ENCODE measurements at regions not wholly inside any gene's neighbourhood (a gene's known extent, or its start where the extent isn't known, plus 50 kb on each side); places are given as distances from the start of the nearest gene placed in this dataset.

DNA sequence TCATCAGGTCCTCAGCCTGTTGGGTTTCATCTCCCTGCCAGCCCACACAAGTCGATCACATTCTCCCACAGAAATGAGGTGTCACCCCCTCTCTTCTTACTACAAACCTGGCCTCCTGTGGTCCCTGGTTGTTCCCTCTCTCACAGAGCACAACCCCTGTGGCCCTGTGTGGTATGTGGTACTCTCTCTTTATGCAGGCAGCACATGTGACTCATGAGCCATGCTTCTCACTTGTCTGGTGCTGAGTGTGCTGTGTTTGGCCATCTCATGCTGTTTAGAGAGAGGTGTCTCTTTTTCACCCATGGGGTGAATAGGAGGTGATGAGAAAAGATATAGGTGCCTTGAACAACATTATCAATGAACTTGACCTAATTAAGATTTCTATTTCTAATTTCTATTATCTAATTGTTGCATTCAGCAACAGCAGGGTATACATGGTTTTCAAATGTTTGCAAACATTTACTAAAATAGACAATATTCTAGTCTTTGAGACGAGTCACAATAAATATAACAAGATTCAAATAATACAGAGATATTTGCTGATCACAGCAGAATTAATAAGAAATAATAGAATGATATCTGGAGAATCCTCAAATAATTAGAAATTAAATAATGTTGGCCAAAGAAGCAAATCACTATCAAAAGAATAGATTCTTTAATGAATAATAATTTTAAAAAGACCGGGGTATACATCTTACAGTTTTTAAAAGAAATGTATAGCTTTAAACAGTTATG is 633.8 kb upstream of the IGFBP3 start:
- POLR2A ChIA-PET: no interaction called here

DNA sequence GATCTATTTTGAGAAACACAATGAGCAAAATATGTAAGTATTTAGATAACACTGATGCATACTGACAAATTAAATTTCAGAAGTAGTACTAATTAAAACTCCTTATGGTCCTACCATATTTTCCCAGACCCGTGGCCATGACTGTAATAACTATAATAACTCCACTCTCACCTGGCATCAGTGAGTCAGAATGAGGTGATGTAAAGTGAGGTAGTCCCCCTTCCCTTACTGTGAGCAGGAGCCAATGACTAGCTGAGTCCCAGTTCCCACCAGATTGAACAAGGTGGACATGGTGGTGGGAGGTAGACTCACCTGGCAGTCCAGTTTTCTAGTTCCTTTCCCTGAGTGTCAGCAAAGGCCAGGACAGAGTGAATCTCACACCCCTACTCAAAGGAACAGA is 630.5 kb upstream of the IGFBP3 start:
- Histone ChIP-seq H3K27ac (ENCODE audit: low read depth in 1 of 2, low read length in 2 of 2) (no peak overlapping the region), H3K4me1 (ENCODE audit: insufficient read depth, low read length) (no peaks in the 10 kb centered on the region), H3K4me3 (ENCODE audit: low read length) (no peak overlapping the region), H3K36me3 (ENCODE audit: insufficient read depth, low read length) (no peaks in the 10 kb centered on the region), H3K9me3 (ENCODE audit: control insufficient read depth in 1 of 2, insufficient read depth in 1 of 2, low read length in 2 of 2) (peaks cover 0 to 3% of the 10 kb centered on the region in 2 experiments), H3K27me3 (ENCODE audit: control insufficient read depth in 1 of 2, insufficient read depth in 2 of 2, low read length in 2 of 2) (no peaks in the 10 kb centered on the region)
- CTCF ChIA-PET: no interaction called here
- POLR2A ChIA-PET: no interaction called here
- intact Hi-C loops (cut with DNase I, micrococcal nuclease): no loop called here
- H3K4me3 Mint-ChIP-seq: no peak overlapping the region
- DNase-seq (no peak), ATAC-seq (ENCODE audit: poor library complexity) (no peak)
- H3K36me3 Mint-ChIP-seq (ENCODE audit: low read depth): no peaks in the 10 kb centered on the region
- H3K9me3 Mint-ChIP-seq: peaks cover 6% of the 10 kb centered on the region
- TF ChIP-seq, protein P1, sequence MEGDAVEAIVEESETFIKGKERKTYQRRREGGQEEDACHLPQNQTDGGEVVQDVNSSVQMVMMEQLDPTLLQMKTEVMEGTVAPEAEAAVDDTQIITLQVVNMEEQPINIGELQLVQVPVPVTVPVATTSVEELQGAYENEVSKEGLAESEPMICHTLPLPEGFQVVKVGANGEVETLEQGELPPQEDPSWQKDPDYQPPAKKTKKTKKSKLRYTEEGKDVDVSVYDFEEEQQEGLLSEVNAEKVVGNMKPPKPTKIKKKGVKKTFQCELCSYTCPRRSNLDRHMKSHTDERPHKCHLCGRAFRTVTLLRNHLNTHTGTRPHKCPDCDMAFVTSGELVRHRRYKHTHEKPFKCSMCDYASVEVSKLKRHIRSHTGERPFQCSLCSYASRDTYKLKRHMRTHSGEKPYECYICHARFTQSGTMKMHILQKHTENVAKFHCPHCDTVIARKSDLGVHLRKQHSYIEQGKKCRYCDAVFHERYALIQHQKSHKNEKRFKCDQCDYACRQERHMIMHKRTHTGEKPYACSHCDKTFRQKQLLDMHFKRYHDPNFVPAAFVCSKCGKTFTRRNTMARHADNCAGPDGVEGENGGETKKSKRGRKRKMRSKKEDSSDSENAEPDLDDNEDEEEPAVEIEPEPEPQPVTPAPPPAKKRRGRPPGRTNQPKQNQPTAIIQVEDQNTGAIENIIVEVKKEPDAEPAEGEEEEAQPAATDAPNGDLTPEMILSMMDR (IDR thresholded peaks at IDR 0.05): no peak
- no peak overlapping the region for H3K27ac Mint-ChIP-seq
- H3K4me1 Mint-ChIP-seq (ENCODE audit: low read depth): no peaks in the 10 kb centered on the region
- no peaks in the 10 kb centered on the region for H3K27me3 Mint-ChIP-seq

More for the DNA sequence above, 633.8 kb upstream of the IGFBP3 start:
- H3K27ac Mint-ChIP-seq: no peak overlapping the region
- Histone ChIP-seq H3K36me3 (ENCODE audit: insufficient read depth, low read length) (no peaks in the 10 kb centered on the region), H3K4me1 (ENCODE audit: insufficient read depth, low read length) (no peaks in the 10 kb centered on the region), H3K27ac (ENCODE audit: low read depth in 1 of 2, low read length in 2 of 2) (no peak overlapping the region), H3K9me3 (ENCODE audit: control insufficient read depth in 1 of 2, insufficient read depth in 1 of 2, low read length in 2 of 2) (peaks cover 0 to 3% of the 10 kb centered on the region in 2 experiments), H3K27me3 (ENCODE audit: control insufficient read depth in 1 of 2, insufficient read depth in 2 of 2, low read length in 2 of 2) (no peaks in the 10 kb centered on the region), H3K4me3 (ENCODE audit: low read length) (no peak overlapping the region)
- H3K9me3 Mint-ChIP-seq: peaks cover 9% of the 10 kb centered on the region
- CTCF ChIA-PET: no interaction called here
- H3K27me3 Mint-ChIP-seq: no peaks in the 10 kb centered on the region
- TF ChIP-seq, protein P1 (IDR thresholded peaks at IDR 0.05): no peak
- intact Hi-C loops (cut with DNase I, micrococcal nuclease): no loop called here
- DNase-seq (no peak), ATAC-seq (ENCODE audit: poor library complexity) (no peak)
- no peaks in the 10 kb centered on the region for H3K36me3 Mint-ChIP-seq (ENCODE audit: low read depth)
- no peaks in the 10 kb centered on the region for H3K4me1 Mint-ChIP-seq (ENCODE audit: low read depth)
- no peak overlapping the region for H3K4me3 Mint-ChIP-seq

GRCh38 chr7:46550864-46551263 is 629.8 kb upstream of the IGFBP3 start:
- ATAC-seq (ENCODE audit: poor library complexity): no peak
- Mint-ChIP-seq H3K27me3 (no peaks in the 10 kb centered on the region), H3K9me3 (peaks cover 7% of the 10 kb centered on the region), H3K27ac (no peak overlapping the region), H3K4me1 (ENCODE audit: low read depth) (no peaks in the 10 kb centered on the region), H3K4me3 (no peak overlapping the region), H3K36me3 (ENCODE audit: low read depth) (no peaks in the 10 kb centered on the region)
- Histone ChIP-seq H3K4me3 (ENCODE audit: low read length) (no peak overlapping the region), H3K36me3 (ENCODE audit: insufficient read depth, low read length) (no peaks in the 10 kb centered on the region), H3K9me3 (ENCODE audit: control insufficient read depth in 1 of 2, insufficient read depth in 1 of 2, low read length in 2 of 2) (peaks cover 0 to 3% of the 10 kb centered on the region in 2 experiments), H3K27me3 (ENCODE audit: control insufficient read depth in 1 of 2, insufficient read depth in 2 of 2, low read length in 2 of 2) (no peaks in the 10 kb centered on the region), H3K27ac (ENCODE audit: low read depth in 1 of 2, low read length in 2 of 2) (no peak overlapping the region), H3K4me1 (ENCODE audit: insufficient read depth, low read length) (no peaks in the 10 kb centered on the region)
- intact Hi-C loops (cut with DNase I, micrococcal nuclease): no loop called here
- CTCF ChIA-PET: no interaction called here
- TF ChIP-seq, protein P1 (IDR thresholded peaks at IDR 0.05): no peak
- POLR2A ChIA-PET: no interaction called here
- DNase-seq: no peak

Data from CD4-positive, alpha-beta T cell (primary cell).